ENCODE measurements at regions not wholly inside any gene's neighbourhood (a gene's known extent, or its start where the extent isn't known, plus 50 kb on each side); places are given as distances from the start of the nearest gene placed in this dataset.

GRCh38 chr12:77392467-77393088, 327.2 kb upstream of the E2F7 start:
- Histone ChIP-seq H3K4ac (ENCODE audit: low read depth, low read length) (no peak overlapping the region), H3K18ac (ENCODE audit: insufficient read length, low read depth, low read length) (no peak overlapping the region), H2BK15ac (ENCODE audit: low read depth, low read length) (no peak overlapping the region), H2AK5ac (ENCODE audit: insufficient read length, low read length) (no peak overlapping the region), H4K91ac (ENCODE audit: insufficient read length, low read depth, low read length) (no peak overlapping the region), H3T11ph (ENCODE audit: low read length) (no peak overlapping the region), H3K23ac (ENCODE audit: insufficient read length, low read depth, low read length) (no peak overlapping the region), H2BK5ac (ENCODE audit: insufficient read length, low read length) (no peak overlapping the region), H2BK12ac (ENCODE audit: insufficient read length, low read depth, low read length) (no peak overlapping the region), H3K4me1 (ENCODE audit: insufficient read depth, low read length) (no peaks in the 10 kb centered on the region), H4K8ac (replicated peaks; ENCODE audit: insufficient read length, low read depth, low read length) (no peak overlapping the region), H3K9ac (ENCODE audit: extremely low read depth, insufficient read length, low read length) (no peak overlapping the region), H3K23me2 (ENCODE audit: insufficient read length, low read depth, low read length, poor library complexity, severe bottlenecking) (no peaks in the 10 kb centered on the region), H3K9me3 (ENCODE audit: control insufficient read depth, low read depth, low read length) (no peaks in the 10 kb centered on the region), H3K4me2 (ENCODE audit: insufficient read depth, insufficient read length, low read length) (no peak overlapping the region), H3K79me1 (ENCODE audit: insufficient read depth, low read depth, low read length, poor library complexity, severe bottlenecking) (no peaks in the 10 kb centered on the region), H3K79me2 (ENCODE audit: insufficient read depth, low read length) (no peaks in the 10 kb centered on the region), H4K20me1 (ENCODE audit: control insufficient read depth, insufficient read depth, insufficient read length) (no peaks in the 10 kb centered on the region), H2BK20ac (ENCODE audit: low read depth, low read length, poor library complexity, severe bottlenecking) (no peak overlapping the region), H2AFZ (ENCODE audit: low read length) (no peak overlapping the region), H3K56ac (ENCODE audit: insufficient read length, low read depth, low read length) (no peak overlapping the region), H2BK120ac (ENCODE audit: low read depth, low read length, poor library complexity, severe bottlenecking) (no peak overlapping the region), H3K27ac (ENCODE audit: insufficient read length, low read depth, low read length) (no peak overlapping the region), H3K14ac (ENCODE audit: insufficient read depth, low read length) (no peak overlapping the region), H3K27me3 (ENCODE audit: insufficient read depth, low read length) (no peaks in the 10 kb centered on the region), H4K5ac (ENCODE audit: insufficient read length, low read depth, low read length) (no peak overlapping the region)
- Mint-ChIP-seq H3K9me3 (no peaks in the 10 kb centered on the region), H3K4me1 (no peaks in the 10 kb centered on the region), H3K27ac (no peak overlapping the region), H3K27me3 (ENCODE audit: low read depth) (no peaks in the 10 kb centered on the region), H3K36me3 (ENCODE audit: insufficient read depth in 1 of 3, low read depth in 3 of 3) (no peaks in the 10 kb centered on the region), H3K4me3 (no peak overlapping the region)
- DNase-seq = no peak
- TF ChIP-seq, protein P1, sequence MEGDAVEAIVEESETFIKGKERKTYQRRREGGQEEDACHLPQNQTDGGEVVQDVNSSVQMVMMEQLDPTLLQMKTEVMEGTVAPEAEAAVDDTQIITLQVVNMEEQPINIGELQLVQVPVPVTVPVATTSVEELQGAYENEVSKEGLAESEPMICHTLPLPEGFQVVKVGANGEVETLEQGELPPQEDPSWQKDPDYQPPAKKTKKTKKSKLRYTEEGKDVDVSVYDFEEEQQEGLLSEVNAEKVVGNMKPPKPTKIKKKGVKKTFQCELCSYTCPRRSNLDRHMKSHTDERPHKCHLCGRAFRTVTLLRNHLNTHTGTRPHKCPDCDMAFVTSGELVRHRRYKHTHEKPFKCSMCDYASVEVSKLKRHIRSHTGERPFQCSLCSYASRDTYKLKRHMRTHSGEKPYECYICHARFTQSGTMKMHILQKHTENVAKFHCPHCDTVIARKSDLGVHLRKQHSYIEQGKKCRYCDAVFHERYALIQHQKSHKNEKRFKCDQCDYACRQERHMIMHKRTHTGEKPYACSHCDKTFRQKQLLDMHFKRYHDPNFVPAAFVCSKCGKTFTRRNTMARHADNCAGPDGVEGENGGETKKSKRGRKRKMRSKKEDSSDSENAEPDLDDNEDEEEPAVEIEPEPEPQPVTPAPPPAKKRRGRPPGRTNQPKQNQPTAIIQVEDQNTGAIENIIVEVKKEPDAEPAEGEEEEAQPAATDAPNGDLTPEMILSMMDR (conservative IDR thresholded peaks at IDR 0.05) = no peak
- 100% methylated on average over 3 of the region's 10 CpGs for WGBS (ENCODE audit: extremely low coverage, insufficient read length, low lambda C conversion rate)
